ENCODE measurements at regions not wholly inside any gene's neighbourhood (a gene's known extent, or its start where the extent isn't known, plus 50 kb on each side); places are given as distances from the start of the nearest gene placed in this dataset.

GRCh38 chr17:15086776-15087295 is 178.3 kb downstream of the PMP22 start:
- TF ChIP-seq, protein P1, sequence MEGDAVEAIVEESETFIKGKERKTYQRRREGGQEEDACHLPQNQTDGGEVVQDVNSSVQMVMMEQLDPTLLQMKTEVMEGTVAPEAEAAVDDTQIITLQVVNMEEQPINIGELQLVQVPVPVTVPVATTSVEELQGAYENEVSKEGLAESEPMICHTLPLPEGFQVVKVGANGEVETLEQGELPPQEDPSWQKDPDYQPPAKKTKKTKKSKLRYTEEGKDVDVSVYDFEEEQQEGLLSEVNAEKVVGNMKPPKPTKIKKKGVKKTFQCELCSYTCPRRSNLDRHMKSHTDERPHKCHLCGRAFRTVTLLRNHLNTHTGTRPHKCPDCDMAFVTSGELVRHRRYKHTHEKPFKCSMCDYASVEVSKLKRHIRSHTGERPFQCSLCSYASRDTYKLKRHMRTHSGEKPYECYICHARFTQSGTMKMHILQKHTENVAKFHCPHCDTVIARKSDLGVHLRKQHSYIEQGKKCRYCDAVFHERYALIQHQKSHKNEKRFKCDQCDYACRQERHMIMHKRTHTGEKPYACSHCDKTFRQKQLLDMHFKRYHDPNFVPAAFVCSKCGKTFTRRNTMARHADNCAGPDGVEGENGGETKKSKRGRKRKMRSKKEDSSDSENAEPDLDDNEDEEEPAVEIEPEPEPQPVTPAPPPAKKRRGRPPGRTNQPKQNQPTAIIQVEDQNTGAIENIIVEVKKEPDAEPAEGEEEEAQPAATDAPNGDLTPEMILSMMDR (IDR thresholded peaks at IDR 0.05; ENCODE audit: low read depth, low read length), result no peak
- no peak overlapping the region for H3K4me3 ChIP-seq (ENCODE audit: low read depth, low read length)

GRCh38 chr17:15085890-15086677 is 179.0 kb downstream of the PMP22 start:
- TF ChIP-seq, protein P1 (IDR thresholded peaks at IDR 0.05; ENCODE audit: low read depth, low read length), result no peak
- no peak overlapping the region for H3K4me3 ChIP-seq (ENCODE audit: low read depth, low read length)

- TF ChIP-seq, protein P1 (IDR thresholded peaks at IDR 0.05; ENCODE audit: low read depth, low read length), result no peak
- no peak overlapping the region for H3K4me3 ChIP-seq (ENCODE audit: low read depth, low read length)
Measured at GRCh38 chr17:15083225-15083624, 181.9 kb downstream of the PMP22 start.

- TF ChIP-seq, protein P1 (IDR thresholded peaks at IDR 0.05; ENCODE audit: low read depth, low read length), result no peak
- no peak overlapping the region for H3K4me3 ChIP-seq (ENCODE audit: low read depth, low read length)
Measured at GRCh38 chr17:15081008-15081407, 184.1 kb downstream of the PMP22 start.

- TF ChIP-seq, protein P1 (IDR thresholded peaks at IDR 0.05; ENCODE audit: low read depth, low read length), result no peak
- H3K4me3 ChIP-seq (ENCODE audit: low read depth, low read length), result no peak overlapping the region
Measured at GRCh38 chr17:15078570-15078969, 186.6 kb downstream of the PMP22 start.

DNA sequence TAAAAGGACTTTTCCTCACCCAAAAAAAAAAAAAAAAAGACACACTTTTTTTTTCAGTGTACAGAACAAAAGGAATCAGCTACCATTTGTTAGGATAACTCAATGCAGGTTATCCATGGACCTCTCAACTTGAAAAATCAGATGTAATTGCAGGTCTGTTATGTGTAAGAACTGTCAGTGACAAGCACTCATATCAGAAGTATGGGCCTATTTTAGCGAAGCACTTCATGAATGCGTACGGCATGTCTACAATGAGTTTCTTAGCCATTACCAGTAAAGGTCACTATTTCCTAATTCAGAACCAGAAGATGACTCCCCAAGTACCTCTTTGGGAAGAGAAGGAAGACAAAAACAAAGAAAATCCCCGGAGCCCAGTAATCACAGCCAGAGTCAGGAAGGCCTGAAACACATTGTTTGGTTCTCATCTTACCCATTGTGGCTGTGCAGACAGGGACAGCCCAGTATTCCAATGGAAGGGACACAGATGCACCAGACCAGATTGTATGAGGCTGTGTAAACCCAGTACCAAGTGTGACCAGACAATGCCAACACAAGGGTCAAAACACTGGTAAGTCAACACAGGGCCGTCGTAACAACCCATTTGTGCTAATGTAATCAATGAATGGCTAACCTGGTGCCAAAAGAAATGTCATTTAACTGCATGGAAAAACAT is 188.0 kb downstream of the PMP22 start:
- no peak overlapping the region for H3K4me3 ChIP-seq (ENCODE audit: low read depth, low read length)

More for the DNA sequence above, 188.0 kb downstream of the PMP22 start:
- TF ChIP-seq, protein P1 (IDR thresholded peaks at IDR 0.05; ENCODE audit: low read depth, low read length), result no peak
